SIG-M5 treated with dmso at 0.1 percent for 504 hours (cell line): ENCODE measurements at regions not wholly inside any gene's neighbourhood (a gene's known extent, or its start where the extent isn't known, plus 50 kb on each side); places are given as distances from the start of the nearest gene placed in this dataset.

ENCODE experiments used
- DNase-seq: peaks from one replicate; lab custom pipeline; 2025; ENCODE audit not compliant: unreplicated experiment; lab: John Stamatoyannopoulos, UW

DNA sequence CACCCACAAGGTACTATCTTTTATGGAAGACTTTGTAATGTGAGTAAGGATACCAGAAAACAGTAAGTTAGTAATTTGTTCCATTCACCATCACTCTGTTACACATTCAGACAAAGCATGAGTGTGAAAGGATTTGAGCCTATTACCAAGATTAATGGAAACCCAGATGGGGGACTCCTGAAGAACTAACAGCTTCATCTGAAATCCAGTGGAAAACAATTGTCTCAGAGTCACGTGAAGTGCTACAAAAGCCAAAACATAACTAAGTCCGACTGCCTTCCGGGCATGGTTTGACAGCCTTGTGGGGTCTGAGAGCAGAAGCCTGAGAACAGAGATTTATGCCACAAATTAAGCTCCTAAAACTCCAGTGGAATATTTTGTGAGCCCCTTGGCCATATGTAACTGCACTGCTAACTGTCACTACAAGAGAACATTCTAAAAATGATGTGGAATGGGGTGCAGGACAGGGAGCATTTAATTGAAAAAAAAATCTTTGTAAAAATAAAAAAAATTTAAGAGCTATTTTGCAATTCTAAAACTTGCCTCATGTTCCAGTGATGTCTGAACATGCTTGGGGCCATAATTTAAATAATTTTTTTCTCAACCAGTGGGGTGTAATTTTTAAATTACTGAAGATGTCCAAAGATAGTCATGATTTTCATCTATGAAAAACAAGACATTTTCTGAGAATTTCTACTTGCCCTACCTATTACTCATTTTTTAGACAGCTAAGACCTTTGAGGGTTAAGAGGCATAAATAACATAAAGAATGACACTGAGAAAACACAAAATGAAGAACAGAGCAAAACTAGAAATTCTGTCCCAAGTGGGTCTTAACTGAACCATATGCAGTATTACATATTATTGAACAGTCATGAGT is 555.0 kb downstream of the INHBA start:
- DNase-seq = no peak

DNA sequence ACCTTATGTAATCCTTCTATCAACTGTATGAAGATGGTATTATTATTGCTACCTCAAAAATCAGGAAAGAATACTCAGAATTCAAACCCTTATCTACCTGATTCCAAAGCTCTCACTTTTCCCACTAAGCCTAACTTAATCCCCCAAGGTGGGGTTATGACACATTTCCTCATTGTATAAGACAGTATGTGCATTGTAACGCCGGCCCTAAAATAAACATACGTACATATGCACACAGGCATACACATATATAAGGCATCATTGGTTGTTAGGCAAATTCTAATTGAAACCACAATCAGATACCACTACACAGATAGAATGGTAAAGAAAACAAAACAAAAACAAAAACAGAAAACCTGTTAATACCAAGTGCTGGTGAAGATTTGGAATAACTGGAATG is 556.5 kb downstream of the INHBA start:
- DNase-seq = no peak

DNA sequence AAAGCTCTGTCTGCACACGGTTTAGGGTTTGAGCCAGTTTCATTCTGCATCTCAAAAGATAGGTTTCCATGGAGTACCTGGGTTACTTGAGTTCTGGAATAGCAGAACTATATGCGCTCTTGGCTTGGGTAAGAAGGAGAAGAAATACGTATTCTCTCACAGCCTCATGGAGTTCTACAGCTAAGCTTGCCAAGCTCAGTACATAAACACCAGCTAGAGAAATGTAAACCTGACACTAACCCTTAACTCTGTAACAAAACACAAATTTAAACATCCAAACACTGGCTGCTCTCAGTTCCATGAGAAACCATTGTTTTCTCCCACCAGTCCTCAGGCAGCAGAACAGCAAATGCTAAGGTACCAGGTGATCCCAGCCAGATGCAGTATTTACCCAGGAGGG is 557.2 kb downstream of the INHBA start:
- DNase-seq = no peak

DNA sequence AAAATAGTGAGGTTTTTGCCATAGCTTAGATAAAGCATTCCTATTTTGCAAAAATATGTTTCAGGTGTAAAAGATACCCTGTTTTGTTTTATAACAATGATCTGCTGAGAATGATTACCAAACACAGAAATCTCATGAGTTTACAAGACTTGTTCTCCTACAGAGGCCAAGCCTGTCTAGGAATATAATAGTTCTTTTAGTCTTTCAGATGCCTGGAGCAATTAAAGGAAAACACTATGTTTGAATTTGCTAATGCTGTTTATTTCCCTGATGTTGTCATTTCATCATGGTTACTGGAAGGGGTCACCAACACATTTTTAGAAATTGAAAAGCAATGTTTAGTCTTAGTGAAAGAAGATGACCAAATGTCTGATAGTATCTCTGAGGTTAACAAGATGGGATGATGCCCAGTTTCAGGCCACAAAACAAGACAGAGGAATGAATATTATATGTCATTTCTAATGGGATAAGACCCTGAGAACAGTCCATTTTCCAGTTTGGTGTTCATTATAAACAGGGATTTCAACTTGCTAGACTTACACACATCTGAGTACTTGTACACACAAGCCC is 559.9 kb downstream of the INHBA start:
- no peak for DNase-seq

DNA sequence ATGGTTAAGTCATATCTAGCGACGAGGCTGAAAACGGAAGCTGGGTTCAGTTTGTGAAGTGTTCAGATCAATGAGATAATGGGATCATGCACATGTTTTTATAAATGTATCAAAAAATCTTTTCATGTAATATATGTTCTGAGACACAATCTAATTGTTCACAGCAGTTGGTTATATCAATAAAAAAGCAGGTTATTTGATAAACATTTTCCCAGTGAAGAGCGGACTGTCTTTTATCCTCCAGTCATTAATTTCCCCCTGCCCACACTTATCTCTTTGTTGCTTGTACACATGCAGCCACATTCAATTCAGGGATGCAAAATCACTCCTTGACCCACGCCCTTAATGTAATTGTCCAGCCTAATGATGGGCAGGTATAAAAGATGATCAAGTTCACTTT is 563.1 kb downstream of the INHBA start:
- no peak for DNase-seq

DNA sequence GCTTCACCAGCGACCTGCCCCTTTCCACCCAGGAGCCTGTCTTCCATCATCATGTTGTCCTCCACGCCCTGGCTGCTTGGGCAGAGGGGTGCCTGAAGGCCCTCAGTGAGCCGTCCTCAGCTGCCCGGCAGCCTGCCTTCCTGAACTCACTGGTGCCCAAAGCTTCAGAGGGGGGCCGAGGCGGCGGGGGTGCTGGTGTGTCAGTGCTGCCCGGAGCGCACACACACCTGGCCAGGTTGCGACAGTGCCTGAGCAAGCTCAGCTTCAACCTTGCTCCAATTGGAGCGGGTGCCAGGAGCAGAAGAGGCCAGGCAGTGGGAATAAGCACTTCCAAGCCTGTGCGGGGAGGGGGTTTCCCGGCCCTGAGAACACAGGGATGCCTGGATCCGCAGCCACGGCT is 566.3 kb downstream of the INHBA start:
- no peak for DNase-seq

DNA sequence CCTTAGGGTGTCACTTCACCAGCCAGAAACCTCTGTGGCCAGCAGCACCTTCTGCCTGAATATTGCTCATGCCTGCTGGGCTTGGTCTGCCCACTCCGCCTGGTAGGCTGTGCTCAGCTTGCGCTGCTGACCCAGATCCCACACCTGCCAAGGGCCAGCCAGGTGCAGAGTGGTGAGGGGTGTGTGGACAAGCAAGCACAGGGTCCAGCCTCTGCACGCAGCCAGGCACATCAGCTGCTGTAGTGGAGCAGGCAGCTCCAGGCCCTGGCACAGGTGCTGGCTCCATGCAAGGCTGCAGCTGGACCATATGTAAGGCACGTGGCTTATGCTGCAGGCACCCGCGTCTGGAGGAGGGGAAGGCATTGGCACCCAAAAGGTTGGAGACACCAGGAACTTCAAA is 567.4 kb downstream of the INHBA start:
- no peak for DNase-seq

DNA sequence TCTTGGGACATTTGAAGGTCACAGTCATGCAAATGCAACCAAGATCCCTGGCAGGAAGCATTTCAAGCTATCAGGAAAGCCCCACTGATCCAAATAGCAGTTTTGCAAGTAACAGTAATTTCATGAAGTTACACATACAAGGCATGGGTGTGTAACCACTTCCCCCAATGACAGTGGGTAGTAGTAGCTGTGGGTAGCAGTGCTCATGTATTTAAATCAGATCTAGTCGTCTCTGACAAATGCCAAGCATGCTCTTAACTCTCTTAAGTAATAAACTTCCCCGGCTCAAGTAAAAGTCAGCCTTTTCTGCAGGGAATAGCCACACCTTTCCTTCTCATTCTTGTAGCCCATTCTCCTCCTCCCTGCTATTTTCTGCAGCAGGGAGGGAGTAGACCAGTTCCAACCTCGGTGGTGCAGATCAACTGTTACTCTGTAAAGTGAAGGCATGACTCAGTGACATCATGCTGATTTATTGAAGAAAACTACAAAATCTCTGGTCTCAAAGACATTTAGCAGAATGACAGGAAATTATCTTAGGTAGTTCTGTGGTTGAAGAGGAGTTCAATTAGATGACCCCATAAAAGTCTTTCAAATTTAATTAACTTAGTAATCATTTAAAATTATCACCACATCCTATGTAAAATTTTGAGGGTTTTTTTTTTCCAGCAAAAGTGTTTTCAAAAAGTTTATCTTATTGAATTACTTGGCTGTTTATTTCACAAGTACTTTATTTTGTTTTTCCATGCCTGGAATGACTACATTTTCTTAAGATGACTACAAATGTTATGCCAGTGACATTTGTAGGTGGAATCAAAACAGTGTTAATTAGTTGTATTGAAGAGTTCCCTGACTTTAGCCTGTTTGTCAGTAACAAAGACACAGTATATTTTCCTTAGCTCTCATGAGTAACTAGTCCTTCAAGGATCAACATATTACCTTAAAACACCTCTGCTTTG is 568.3 kb downstream of the INHBA start:
- no peak for DNase-seq

DNA sequence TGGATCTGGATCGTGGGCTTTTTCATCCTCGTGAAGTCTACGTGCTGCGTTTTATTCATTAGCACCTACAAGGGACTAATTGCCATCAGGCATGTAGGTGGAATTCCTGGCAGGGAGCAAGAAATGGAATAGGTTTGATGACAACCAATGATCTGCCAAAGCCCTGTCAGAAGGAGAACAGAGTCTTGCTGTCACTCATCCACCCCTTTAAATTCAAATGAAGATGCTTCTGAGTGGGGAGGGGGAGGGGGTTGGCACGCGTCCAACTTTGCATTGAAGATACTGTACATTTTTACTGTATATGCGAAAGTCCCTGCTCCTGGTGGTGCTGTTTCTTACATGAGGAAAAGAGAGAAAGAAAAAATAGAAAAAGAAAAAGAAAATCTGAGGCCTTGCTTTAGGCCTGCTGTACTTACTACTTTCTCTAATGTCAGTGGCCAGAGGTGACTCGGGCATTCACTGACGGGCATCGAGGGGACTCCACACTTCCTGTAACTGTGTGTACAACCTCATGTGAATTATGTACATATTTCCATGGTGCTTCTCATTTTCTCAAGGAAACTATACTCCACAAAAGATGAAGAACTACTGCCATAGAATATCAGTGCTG is 569.1 kb downstream of the INHBA start:
- no peak for DNase-seq

DNA sequence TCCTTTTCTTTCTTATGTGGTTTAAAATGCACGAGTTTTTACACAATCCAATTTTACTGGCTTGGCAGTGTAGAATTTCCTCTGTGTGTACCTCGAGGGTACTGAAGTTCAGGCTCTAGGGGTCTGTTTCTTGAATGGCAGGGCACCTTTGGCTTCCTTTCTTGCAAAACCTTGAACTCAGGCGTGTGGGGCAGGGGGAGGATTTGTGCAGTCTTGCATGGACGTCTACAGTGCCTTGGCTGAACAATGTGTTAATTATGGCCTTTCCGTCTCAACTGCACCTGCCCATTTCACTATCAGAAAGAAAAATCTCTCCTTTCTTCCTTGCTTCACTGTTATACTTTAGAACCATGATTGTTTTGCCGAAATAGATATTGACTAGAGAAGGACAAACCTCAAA is 570.9 kb downstream of the INHBA start:
- no peak for DNase-seq

DNA sequence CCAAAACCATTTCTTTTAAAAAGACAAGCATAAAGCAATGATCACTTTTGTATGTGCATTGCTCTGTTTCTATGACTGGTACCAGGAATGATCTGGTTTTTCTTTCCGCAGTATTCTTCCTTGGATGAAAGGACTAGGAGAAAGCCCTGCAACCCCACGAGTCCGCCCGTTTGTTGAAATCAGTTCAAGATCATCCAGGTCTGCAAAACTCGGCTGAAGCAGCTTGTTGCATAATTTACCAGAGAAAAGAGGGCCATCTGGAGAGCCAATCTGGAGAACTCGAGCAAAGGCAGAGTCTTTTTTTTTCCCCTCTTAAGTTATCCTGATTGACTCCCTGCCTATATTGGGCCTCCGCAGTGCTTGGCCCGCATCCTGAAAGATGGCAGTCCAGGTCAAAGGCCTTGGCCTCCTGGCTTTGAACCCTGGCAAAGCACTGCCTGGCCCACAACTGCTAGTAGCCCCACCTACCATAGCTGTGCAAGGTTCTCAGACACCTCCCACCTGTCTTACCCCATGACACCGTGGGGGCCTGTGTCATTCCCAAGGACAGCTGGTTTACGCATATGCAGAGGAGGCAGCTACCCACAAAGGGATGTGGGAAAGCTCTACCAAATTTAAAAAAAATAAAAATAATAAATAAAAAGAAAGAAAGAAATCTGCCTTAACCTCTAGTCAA is 572.2 kb downstream of the INHBA start:
- DNase-seq = no peak

DNA sequence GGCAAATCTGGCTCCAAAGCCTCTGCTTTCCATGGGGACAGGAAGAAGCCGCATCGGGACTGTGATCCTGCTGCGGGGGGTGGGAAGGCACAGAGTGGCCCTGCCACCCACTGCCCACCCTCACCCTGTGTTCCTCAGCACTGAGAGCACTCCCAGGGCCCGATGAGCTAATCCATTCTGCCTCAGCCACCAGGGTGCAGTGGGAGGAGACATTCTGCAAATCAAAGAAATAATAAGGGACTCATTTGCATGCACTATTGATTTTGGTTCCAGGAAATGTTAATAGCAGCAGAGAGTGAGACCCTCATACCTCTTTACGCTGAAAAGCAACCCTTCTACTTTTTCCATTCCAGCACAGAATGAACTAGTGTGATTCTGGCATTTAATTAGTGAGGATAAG is 572.8 kb downstream of the INHBA start:
- no peak for DNase-seq

DNA sequence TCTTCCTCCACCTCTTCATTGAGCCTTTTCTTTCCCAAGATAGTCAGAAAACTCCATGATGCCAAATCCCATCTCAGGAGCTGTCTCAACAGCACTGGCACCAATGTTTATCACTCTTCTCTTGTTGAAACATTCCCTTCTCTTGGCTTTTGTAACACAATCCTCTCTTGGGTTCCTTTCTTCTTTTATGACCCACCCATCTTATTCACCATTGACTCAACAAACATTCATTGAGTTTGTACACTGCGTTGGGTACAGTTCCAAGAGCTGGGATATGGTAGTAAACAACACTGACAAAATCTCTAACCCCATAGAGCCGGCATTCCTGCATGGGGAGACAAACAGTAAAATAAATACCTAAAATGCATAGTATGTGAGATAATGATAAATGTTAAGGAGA is 577.5 kb downstream of the INHBA start:
- DNase-seq = no peak

DNA sequence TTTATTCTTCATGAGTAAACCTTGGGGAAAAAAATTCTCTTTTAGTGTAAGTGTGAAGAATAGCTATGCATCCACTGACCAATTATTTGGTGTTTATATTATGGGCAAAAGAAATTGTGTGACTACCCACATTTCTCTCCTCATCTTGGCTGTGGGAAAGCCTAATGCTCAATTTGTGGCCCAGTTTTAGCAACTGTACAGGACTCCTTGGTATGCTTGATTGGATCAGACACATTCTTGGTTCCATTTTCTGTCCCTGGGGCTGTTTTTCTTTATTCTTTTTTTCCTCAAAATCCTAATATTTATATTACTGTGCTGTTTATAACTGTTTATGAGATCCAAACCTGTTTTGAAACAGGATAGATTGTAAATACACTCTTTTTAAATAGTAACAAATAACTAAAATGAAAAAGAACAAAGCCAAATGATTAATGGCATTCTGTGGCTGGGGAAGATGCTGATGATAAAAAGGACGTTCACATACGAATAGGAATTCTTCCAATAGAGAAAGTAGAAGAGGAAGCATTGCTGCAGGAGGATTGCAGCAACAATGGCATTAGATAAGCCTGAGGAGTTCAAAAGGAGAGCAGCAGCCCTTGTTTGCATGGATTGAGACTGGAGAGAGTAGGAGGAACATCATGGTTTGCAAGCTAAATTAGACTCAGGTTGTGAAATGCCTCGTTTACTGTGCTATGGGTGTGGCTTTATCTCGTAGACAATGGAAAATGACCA is 580.5 kb downstream of the INHBA start:
- DNase-seq = no peak

DNA sequence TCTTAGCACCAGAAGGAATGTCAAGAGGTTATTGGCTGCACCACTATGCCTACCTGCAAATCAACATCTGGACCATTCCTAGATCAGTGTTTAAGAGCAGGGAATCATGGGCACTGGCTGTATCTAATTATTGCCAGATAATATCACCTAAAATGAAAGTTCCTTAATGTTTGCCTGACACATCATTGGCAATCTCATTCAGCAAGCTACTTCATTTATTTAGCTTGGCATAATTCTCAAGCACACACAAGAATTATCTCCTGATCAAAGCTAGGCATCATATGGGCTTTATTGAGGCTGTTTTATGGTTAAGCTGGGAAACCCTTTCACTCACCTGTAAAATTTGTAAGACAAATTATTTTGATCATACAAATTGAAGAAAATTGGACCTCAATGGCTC is 581.7 kb downstream of the INHBA start:
- DNase-seq = no peak

DNA sequence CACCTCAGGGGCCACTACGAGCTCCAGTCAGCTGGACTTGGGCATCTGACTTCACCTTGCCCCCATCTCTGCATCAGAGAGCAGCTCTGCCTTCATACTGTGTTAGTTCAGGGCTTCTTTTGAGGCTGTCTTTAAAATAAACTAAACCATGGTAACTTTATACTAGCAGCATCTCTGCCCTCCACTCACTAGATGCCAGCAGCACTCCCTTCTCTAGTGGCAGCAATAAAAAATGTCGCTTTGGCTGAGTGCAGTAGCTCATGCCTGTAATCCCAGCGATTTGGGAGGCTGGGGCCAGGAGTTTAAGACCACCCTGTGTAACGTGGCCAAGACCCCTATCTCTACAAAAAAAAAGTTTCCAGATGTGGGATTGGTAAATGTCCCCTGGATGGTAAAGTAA is 584.4 kb downstream of the INHBA start:
- DNase-seq = no peak

DNA sequence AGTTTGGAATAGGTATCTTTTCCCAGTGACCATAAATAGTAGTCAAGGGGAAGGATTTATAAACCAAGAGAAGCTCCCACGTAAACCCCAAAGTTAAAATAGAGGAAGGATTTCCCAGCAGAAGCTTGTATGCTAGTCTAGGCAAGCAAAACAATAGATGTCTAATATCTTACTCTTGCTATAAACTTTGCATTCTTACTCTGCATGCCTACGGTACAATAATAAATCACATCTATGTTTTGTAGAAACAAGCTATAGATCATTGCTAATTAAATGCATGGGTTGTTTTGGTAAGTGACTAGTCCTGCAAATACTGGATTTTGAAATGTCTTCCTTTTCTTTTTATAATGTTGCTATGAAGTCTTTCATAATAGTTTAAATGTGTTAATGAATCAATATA is 585.5 kb downstream of the INHBA start:
- DNase-seq = no peak

DNA sequence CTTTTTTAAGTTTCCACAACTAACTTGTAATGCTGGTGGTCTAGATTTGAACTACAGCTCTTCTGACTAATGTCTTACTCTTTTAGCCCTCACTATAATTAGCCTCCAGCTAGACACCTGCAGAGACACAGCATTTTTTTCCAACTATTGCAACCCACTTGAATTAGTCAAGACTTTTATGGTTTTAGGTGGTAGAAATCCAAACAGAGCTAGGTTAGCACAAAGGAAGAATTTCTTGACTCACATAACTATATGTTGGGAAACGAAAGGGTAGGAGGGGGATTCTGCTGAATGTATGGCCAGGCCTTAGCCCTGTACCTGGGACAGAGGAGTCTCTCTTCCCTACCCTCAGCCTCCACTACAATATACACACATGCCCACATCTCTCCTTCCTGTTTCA is 586.1 kb downstream of the INHBA start:
- no peak for DNase-seq

DNA sequence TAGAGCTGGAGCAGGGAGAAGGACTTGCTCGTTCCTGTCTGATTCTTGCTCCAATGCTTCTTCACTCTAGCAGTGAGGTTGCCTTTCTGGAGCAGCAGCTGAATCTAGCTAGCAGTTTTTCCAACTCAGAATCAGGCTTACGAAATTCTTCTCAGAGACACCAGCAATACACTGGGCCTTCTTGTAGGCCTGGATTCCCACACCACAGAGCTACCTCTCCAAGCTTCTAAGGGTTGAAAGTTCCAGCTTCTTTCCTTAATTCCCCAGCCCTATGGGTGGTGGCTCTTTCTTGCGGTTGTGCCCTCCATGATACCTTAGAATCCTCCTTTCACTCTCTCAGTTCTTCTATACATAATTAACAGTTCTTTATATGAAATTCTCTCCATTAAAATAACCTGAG is 586.6 kb downstream of the INHBA start:
- DNase-seq = no peak

DNA sequence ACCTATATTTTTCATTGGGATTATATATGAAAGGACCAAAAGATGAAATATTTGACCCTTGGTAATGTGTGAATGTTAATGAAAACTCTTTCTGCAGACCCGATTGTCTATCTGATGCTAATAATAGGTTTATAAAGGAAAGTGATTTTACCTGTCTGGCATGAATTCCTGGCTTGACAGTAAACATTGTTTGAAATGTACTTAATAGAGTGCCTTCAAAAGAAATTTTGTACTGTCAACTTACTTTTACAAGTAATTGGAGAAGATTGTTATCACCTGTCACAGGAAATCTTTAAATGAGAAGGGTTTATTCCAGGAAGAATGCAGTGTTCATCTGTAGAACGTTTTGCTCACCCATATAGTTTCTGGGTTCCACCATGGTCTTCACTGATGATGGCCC is 588.2 kb downstream of the INHBA start:
- DNase-seq = peak; percentile 11
